B cell (primary cell): ENCODE measurements at regions not wholly inside any gene's neighbourhood (a gene's known extent, or its start where the extent isn't known, plus 50 kb on each side); places are given as distances from the start of the nearest gene placed in this dataset.

ENCODE experiments used
- CTCF ChIP-seq: fragments of 200-600 bp; IDR thresholded peaks from one replicate; pipeline ENCODE4 v1.8.0; 2022; ENCODE audit warnings: antibody characterized with exemption, mild to moderate bottlenecking
- EZH2 ChIP-seq: IDR thresholded peaks from 2 replicates; pipeline ENCODE4 v1.6.1; 2012; ENCODE audit warnings: borderline replicate concordance, low read depth, mild to moderate bottlenecking, moderate library complexity, low read length; ENCODE audit not compliant: insufficient read depth, poor library complexity, severe bottlenecking

GRCh38 chr18:78309307-78309706 is 670.3 kb upstream of the SALL3 start:
- TF ChIP-seq CTCF: no peak
- TF ChIP-seq EZH2: no peak
